H9 (cell line): ENCODE measurements at regions not wholly inside any gene's neighbourhood (a gene's known extent, or its start where the extent isn't known, plus 50 kb on each side); places are given as distances from the start of the nearest gene placed in this dataset.

ENCODE experiments used
- DNase-seq: peaks from one replicate; pipeline ENCODE4 v3.0.0-alpha.2; 2017
- H2AFZ ChIP-seq: one replicate; pipeline ENCODE4 v1.6.1; 2013; ENCODE audit warnings: mild to moderate bottlenecking, low read length, control low read depth, moderate library complexity
- H2AK5ac ChIP-seq: 2 replicates; pipeline ENCODE4 v1.6.1; 2013; ENCODE audit warnings: low read length, control low read depth, mixed read lengths; ENCODE audit not compliant: insufficient read length
- H2BK120ac ChIP-seq: one replicate; pipeline ENCODE4 v1.6.1; 2013; ENCODE audit warnings: low read depth, mild to moderate bottlenecking, low read length, control low read depth, inconsistent platforms; ENCODE audit not compliant: poor library complexity, severe bottlenecking
- H2BK12ac ChIP-seq: 2 replicates; pipeline ENCODE4 v1.6.1; 2013; ENCODE audit warnings: low read length, control low read depth, mixed read lengths, low read depth; ENCODE audit not compliant: insufficient read length
- H2BK15ac ChIP-seq: 2 replicates; pipeline ENCODE4 v1.6.1; 2013; ENCODE audit warnings: low read depth, low read length, control low read depth
- H2BK20ac ChIP-seq: one replicate; pipeline ENCODE4 v1.6.1; 2013; ENCODE audit warnings: low read depth, mild to moderate bottlenecking, low read length, control low read depth, inconsistent platforms; ENCODE audit not compliant: poor library complexity, severe bottlenecking
- H2BK5ac ChIP-seq: 2 replicates; pipeline ENCODE4 v1.6.1; 2013; ENCODE audit warnings: low read length, control low read depth, mixed read lengths; ENCODE audit not compliant: insufficient read length
- H3K14ac ChIP-seq: 2 replicates; pipeline ENCODE4 v1.6.1; 2013; ENCODE audit warnings: low read length, control low read depth; ENCODE audit not compliant: insufficient read depth
- H3K18ac ChIP-seq: 2 replicates; pipeline ENCODE4 v1.6.1; 2013; ENCODE audit warnings: low read depth, mild to moderate bottlenecking, mixed read lengths, low read length, control low read depth; ENCODE audit not compliant: insufficient read length
- H3K23ac ChIP-seq: 2 replicates; pipeline ENCODE4 v1.6.1; 2013; ENCODE audit warnings: low read length, control low read depth, mixed read lengths, low read depth; ENCODE audit not compliant: insufficient read length
- H3K23me2 ChIP-seq: 2 replicates; pipeline ENCODE4 v1.6.1; 2013; ENCODE audit warnings: low read depth, mild to moderate bottlenecking, mixed read lengths, low read length, control low read depth; ENCODE audit not compliant: insufficient read length, poor library complexity, severe bottlenecking
- H3K27ac ChIP-seq: 2 replicates; pipeline ENCODE4 v1.5.1; 2013; ENCODE audit warnings: low read length, control low read depth, mixed read lengths, low read depth; ENCODE audit not compliant: insufficient read length
- H3K27me3 ChIP-seq: 2 replicates; pipeline ENCODE4 v1.6.1; 2013; ENCODE audit warnings: low read length, control low read depth, inconsistent platforms; ENCODE audit not compliant: insufficient read depth
- H3K4ac ChIP-seq: 2 replicates; pipeline ENCODE4 v1.6.1; 2013; ENCODE audit warnings: low read depth, mild to moderate bottlenecking, control low read depth, inconsistent platforms, low read length, moderate library complexity
- H3K4me1 ChIP-seq: 2 replicates; pipeline ENCODE4 v1.6.1; 2013; ENCODE audit warnings: low read length, control low read depth, inconsistent platforms; ENCODE audit not compliant: insufficient read depth
- H3K4me2 ChIP-seq: 2 replicates; pipeline ENCODE4 v1.6.1; 2013; ENCODE audit warnings: low read length, control low read depth, mixed read lengths; ENCODE audit not compliant: insufficient read length, insufficient read depth
- H3K56ac ChIP-seq: 2 replicates; pipeline ENCODE4 v1.6.1; 2013; ENCODE audit warnings: low read depth, mild to moderate bottlenecking, mixed read lengths, low read length, control low read depth; ENCODE audit not compliant: insufficient read length
- H3K79me1 ChIP-seq: 2 replicates; pipeline ENCODE4 v1.6.1; 2013; ENCODE audit warnings: low read depth, mild to moderate bottlenecking, moderate library complexity, low read length, control low read depth, inconsistent platforms; ENCODE audit not compliant: insufficient read depth, poor library complexity, severe bottlenecking
- H3K79me2 ChIP-seq: 2 replicates; pipeline ENCODE4 v1.6.1; 2013; ENCODE audit warnings: low read length, control low read depth, inconsistent platforms; ENCODE audit not compliant: insufficient read depth
- H3K9ac ChIP-seq: 2 replicates; pipeline ENCODE4 v1.6.1; 2013; ENCODE audit warnings: low read length, control low read depth, mixed read lengths; ENCODE audit not compliant: insufficient read length; ENCODE audit errors: extremely low read depth
- H3K9me3 ChIP-seq: one replicate; pipeline ENCODE4 v1.6.1; 2013; ENCODE audit warnings: low read depth, low read length, inconsistent platforms; ENCODE audit not compliant: control insufficient read depth
- H3T11ph ChIP-seq: one replicate; pipeline ENCODE4 v1.6.1; 2013; ENCODE audit warnings: mild to moderate bottlenecking, low read length, control low read depth, inconsistent platforms
- H4K20me1 ChIP-seq: one replicate; pipeline ENCODE4 v1.6.1; 2013; ENCODE audit not compliant: control insufficient read depth, insufficient read length, insufficient read depth
- H4K5ac ChIP-seq: 2 replicates; pipeline ENCODE4 v1.6.1; 2013; ENCODE audit warnings: low read depth, mild to moderate bottlenecking, mixed read lengths, low read length, control low read depth; ENCODE audit not compliant: insufficient read length
- H4K8ac ChIP-seq: replicated peaks from 2 replicates; pipeline ENCODE4 v1.6.1; 2013; ENCODE audit warnings: low read length, control low read depth, mixed read lengths, low read depth; ENCODE audit not compliant: insufficient read length
- H4K91ac ChIP-seq: 2 replicates; pipeline ENCODE4 v1.6.1; 2013; ENCODE audit warnings: low read depth, mild to moderate bottlenecking, moderate library complexity, mixed read lengths, low read length, control low read depth; ENCODE audit not compliant: insufficient read length
- H3K27ac Mint-ChIP-seq, 3 experiments: 2 replicates in 2 of 3; 3 replicates in 1 of 3; pipeline ENCODE4 v1.8.0; 2020 to 2021; ENCODE audit warnings: mixed read lengths in 3 of 3, mild to moderate bottlenecking in 1 of 3, moderate library complexity in 1 of 3
- H3K27me3 Mint-ChIP-seq: 2 replicates; pipeline ENCODE4 v1.8.0; 2021; ENCODE audit warnings: low read depth, mild to moderate bottlenecking, moderate library complexity, mixed read lengths
- H3K36me3 Mint-ChIP-seq, 3 experiments: 2 replicates in 2 of 3; 3 replicates in 1 of 3; pipeline ENCODE4 v1.8.0; 2020 to 2021; ENCODE audit warnings: low read depth in 3 of 3, mixed read lengths in 3 of 3; ENCODE audit not compliant: insufficient read depth in 1 of 3
- H3K4me1 Mint-ChIP-seq, 2 experiments: 2 replicates each; pipeline ENCODE4 v1.8.0; 2020; ENCODE audit warnings: mixed read lengths in 2 of 2
- H3K4me3 Mint-ChIP-seq, 2 experiments: 2 replicates in 1 of 2; 3 replicates in 1 of 2; pipeline ENCODE4 v1.8.0; 2020 to 2021; ENCODE audit warnings: mild to moderate bottlenecking in 2 of 2, mixed read lengths in 2 of 2, moderate library complexity in 1 of 2
- H3K9me3 Mint-ChIP-seq, 2 experiments: 2 replicates in 1 of 2; 3 replicates in 1 of 2; pipeline ENCODE4 v1.8.0; 2020; ENCODE audit warnings: mild to moderate bottlenecking in 2 of 2, mixed read lengths in 2 of 2, moderate library complexity in 1 of 2
- CTCF ChIP-seq: fragments of 200-600 bp; sonication (generic); conservative IDR thresholded peaks from 3 replicates; pipeline ENCODE4 v1.8.0; 2021; ENCODE audit warnings: antibody characterized with exemption, mild to moderate bottlenecking
- WGBS: extraction: QIAGEN DNeasy Blood & Tissue Kit; methylation state at CpG from one replicate; pipeline ENCODE4 v1.1.7; 2013; ENCODE audit warnings: missing lambda C conversion rate, low lambda C conversion rate, mixed read lengths; ENCODE audit not compliant: insufficient read length; ENCODE audit errors: extremely low coverage; 5-methylcytosine and 5-hydroxymethylcytosine counted together

GRCh38 chrX:1074755-1075154 lies 137.7 kb downstream of the CRLF2 start:
- H3K14ac ChIP-seq: no peak overlapping the region
- no peak overlapping the region for H3K9ac ChIP-seq
- H4K91ac ChIP-seq: no peak overlapping the region
- H2BK5ac ChIP-seq: no peak overlapping the region
- no peak overlapping the region for H2BK20ac ChIP-seq
- H2BK120ac ChIP-seq: no peak overlapping the region
- H3K9me3 ChIP-seq: no peaks in the 10 kb centered on the region
- peak overlapping the region in 1 of 3 experiments; percentile 75; a peak in 1 of 7 replicates for H3K27ac Mint-ChIP-seq
- no peaks in the 10 kb centered on the region for H3K27me3 ChIP-seq
- H3T11ph ChIP-seq: no peak overlapping the region
- WGBS: no CpG with 5 or more reads among the region's 8 CpGs
- H3K4me1 ChIP-seq: no peaks in the 10 kb centered on the region
- H3K4me3 Mint-ChIP-seq: no peak overlapping the region
- H2BK15ac ChIP-seq: no peak overlapping the region
- no peak overlapping the region for H2AK5ac ChIP-seq
- no peak overlapping the region for H3K56ac ChIP-seq
- H3K23ac ChIP-seq: no peak overlapping the region
- no peak overlapping the region for H4K8ac ChIP-seq
- H2BK12ac ChIP-seq: no peak overlapping the region
- no peak for TF ChIP-seq CTCF
- H3K79me2 ChIP-seq: no peaks in the 10 kb centered on the region
- H3K79me1 ChIP-seq: no peaks in the 10 kb centered on the region
- H3K4me2 ChIP-seq: no peak overlapping the region
- peaks cover 0 to 19% (median 6%) of the 10 kb centered on the region in 3 experiments; a peak in 6 of 7 replicates for H3K36me3 Mint-ChIP-seq
- H3K18ac ChIP-seq: no peak overlapping the region
- H3K23me2 ChIP-seq: no peaks in the 10 kb centered on the region
- H4K20me1 ChIP-seq: no peaks in the 10 kb centered on the region
- H3K4ac ChIP-seq: no peak overlapping the region
- no peak overlapping the region for H3K27ac ChIP-seq
- peaks cover 9% of the 10 kb centered on the region for H3K27me3 Mint-ChIP-seq
- no peak overlapping the region for H2AFZ ChIP-seq
- peaks cover 7 to 12% of the 10 kb centered on the region in 2 experiments for H3K4me1 Mint-ChIP-seq
- no peak for DNase-seq
- H3K9me3 Mint-ChIP-seq: peaks cover 18 to 20% of the 10 kb centered on the region in 2 experiments
- H4K5ac ChIP-seq: no peak overlapping the region
